HCT116 (cell line): ENCODE measurements at regions not wholly inside any gene's neighbourhood (a gene's known extent, or its start where the extent isn't known, plus 50 kb on each side); places are given as distances from the start of the nearest gene placed in this dataset.

ENCODE experiments used
- ATAC-seq: fragments of 200-7000 bp; cut with Tn5 transposase; 2 replicates; pipeline ENCODE4 v1.9.1; 2020; ENCODE audit warnings: mild to moderate bottlenecking, moderate library complexity
- BruUV-seq: library from RNA; stranded (reverse); fragments of 400-500 nt; replicated peaks from 2 replicates; lab custom pipeline; 2021; lab: Mats Ljungman, UMichigan
- CTCF ChIA-PET: fragments of 300-600 bp; sonication (Branson Sonifier 250); formaldehyde crosslinking; loops from one replicate; lab custom pipeline; 2021; ENCODE audit warnings: antibody characterized with exemption; lab: Charles Lee
- POLR2A ChIA-PET: fragments of 300-600, 350-600 bp; sonication (Branson Sonifier 250); formaldehyde crosslinking; loops from one replicate; lab custom pipeline; 2021; ENCODE audit warnings: antibody characterized with exemption; lab: Charles Lee
- RAD21 ChIA-PET, 2 experiments: fragments of 300-600 bp; sonication (Branson Sonifier 250); formaldehyde crosslinking; loops; one replicate each; lab custom pipeline; 2023; ENCODE audit warnings: low total read pairs in 2 of 2; ENCODE audit not compliant: uncharacterized antibody in 2 of 2, unreplicated experiment in 2 of 2, low non-redundant PET in 1 of 2; lab: Charles Lee
- DNase-seq: peaks from one replicate; pipeline ENCODE4 v3.0.0-alpha.2; 2010; ENCODE audit warnings: low read depth, low spot score
- H2AFZ ChIP-seq: fragments of 200-600 bp; shearing (Covaris generic), sonication (generic); 2 replicates; pipeline ENCODE4 v1.6.1; 2017; ENCODE audit warnings: low read depth, mixed run types, mixed read lengths, antibody characterized with exemption, low read length; ENCODE audit not compliant: poor library complexity, severe bottlenecking
- H3K27ac ChIP-seq: 2 replicates; pipeline ENCODE4 v1.5.1; 2012; ENCODE audit warnings: low read depth, low read length
- H3K27me3 ChIP-seq: fragments of 200-600 bp; sonication (generic); 2 replicates; pipeline ENCODE4 v1.6.1; 2016; ENCODE audit warnings: mixed run types, low read length, mixed read lengths; ENCODE audit not compliant: insufficient read depth
- H3K36me3 ChIP-seq, 2 experiments: fragments of 200-500 bp in 1 of 2; fragments of 200-600 bp in 1 of 2; sonication (Bioruptor generic) in 1 of 2; sonication (generic) in 1 of 2; 2 replicates each; pipeline versions ENCODE4 v1.5.1 to v1.6.1; 2014 to 2016; ENCODE audit warnings: low read length in 2 of 2, inconsistent platforms in 1 of 2, mixed read lengths in 1 of 2, mixed run types in 1 of 2; ENCODE audit not compliant: insufficient read depth in 2 of 2, control insufficient read depth in 1 of 2
- H3K4me1 ChIP-seq, 2 experiments: fragments of 200-600 bp in 1 of 2; sonication (generic) in 1 of 2; 2 replicates each; pipeline versions ENCODE4 v1.5.1 to v1.6.1; 2012 to 2017; ENCODE audit warnings: low read length in 2 of 2, inconsistent platforms in 1 of 2, mild to moderate bottlenecking in 1 of 2, mixed read lengths in 1 of 2, mixed run types in 1 of 2, moderate library complexity in 1 of 2; ENCODE audit not compliant: insufficient read depth in 2 of 2, control insufficient read depth in 1 of 2
- H3K4me2 ChIP-seq: fragments of 200-600 bp; sonication (generic); 2 replicates; pipeline ENCODE4 v1.6.1; 2017; ENCODE audit warnings: mixed run types, low read length, mixed read lengths
- H3K4me3 ChIP-seq, 2 experiments: fragments of 200-600 bp in 1 of 2; sonication (generic) in 1 of 2; replicated peaks in 1 of 2; 2 replicates each; pipeline ENCODE4 v1.5.1; 2011 to 2016; ENCODE audit warnings: low read length in 2 of 2, control low read depth in 1 of 2, low read depth in 1 of 2, mild to moderate bottlenecking in 1 of 2, mixed read lengths in 1 of 2, mixed run types in 1 of 2
- H3K79me2 ChIP-seq: fragments of 200-600 bp; sonication (generic); 2 replicates; pipeline ENCODE4 v1.6.1; 2017; ENCODE audit warnings: mild to moderate bottlenecking, mixed run types, low read length, moderate library complexity, mixed read lengths; ENCODE audit not compliant: insufficient read depth
- H3K9ac ChIP-seq: fragments of 200-600 bp; sonication (generic); 2 replicates; pipeline ENCODE4 v1.6.1; 2016; ENCODE audit warnings: low read length, mixed read lengths
- H3K9me2 ChIP-seq: fragments of 200-600 bp; sonication (generic), shearing (Covaris generic); 2 replicates; pipeline ENCODE4 v1.6.1; 2017; ENCODE audit warnings: mixed run types, mild to moderate bottlenecking, moderate library complexity; ENCODE audit not compliant: insufficient read depth
- H3K9me3 ChIP-seq, 2 experiments: fragments of 200-500 bp in 1 of 2; fragments of 200-600 bp in 1 of 2; sonication (Bioruptor generic) in 1 of 2; sonication (generic) in 1 of 2; 2 replicates each; pipeline ENCODE4 v1.6.1; 2014 to 2017; ENCODE audit warnings: low read length in 2 of 2, mixed read lengths in 2 of 2, inconsistent platforms in 1 of 2, low read depth in 1 of 2, mild to moderate bottlenecking in 1 of 2, mixed run types in 1 of 2, moderate library complexity in 1 of 2; ENCODE audit not compliant: control insufficient read depth in 1 of 2, insufficient read depth in 1 of 2
- H4K20me1 ChIP-seq: fragments of 200-600 bp; sonication (generic), shearing (Covaris generic); 2 replicates; pipeline ENCODE4 v1.6.1; 2017; ENCODE audit warnings: mixed run types, mild to moderate bottlenecking, moderate library complexity; ENCODE audit not compliant: insufficient read depth
- EGR1 ChIP-seq: IDR thresholded peaks from 2 replicates; pipeline ENCODE4 v1.6.1; 2012; ENCODE audit warnings: low read depth
- EZH2 ChIP-seq: fragments of 200-600 bp; sonication (generic); IDR thresholded peaks from 2 replicates; pipeline ENCODE4 v1.6.1; 2017; ENCODE audit warnings: antibody characterized with exemption, mixed run types
- EZH2phosphoT487 ChIP-seq: fragments of 200-600 bp; IDR thresholded peaks from 2 replicates; pipeline ENCODE4 v1.6.1; 2018; ENCODE audit warnings: antibody characterized with exemption, borderline replicate concordance
- JUND ChIP-seq: IDR thresholded peaks from 2 replicates; pipeline ENCODE4 v1.6.1; 2012
- POLR2A ChIP-seq: IDR thresholded peaks from 2 replicates; pipeline ENCODE4 v1.7.0; 2011; ENCODE audit warnings: borderline replicate concordance; ENCODE audit not compliant: insufficient read depth, insufficient read length; ENCODE audit errors: extremely low read depth
- POLR2AphosphoS5 ChIP-seq: IDR thresholded peaks from 2 replicates; pipeline ENCODE4 v1.6.1; 2011; ENCODE audit warnings: mild to moderate bottlenecking, low read depth, low read length, moderate library complexity
- RAD21 ChIP-seq: IDR thresholded peaks from 2 replicates; pipeline ENCODE4 v1.6.1; 2012; ENCODE audit warnings: low read depth, mild to moderate bottlenecking
- SIN3A ChIP-seq: IDR thresholded peaks from 2 replicates; pipeline ENCODE4 v1.6.1; 2012; ENCODE audit warnings: low read depth
- SP1 ChIP-seq: IDR thresholded peaks from 2 replicates; pipeline ENCODE4 v1.6.1; 2012; ENCODE audit warnings: low read depth
- SRF ChIP-seq: IDR thresholded peaks from 2 replicates; pipeline ENCODE4 v1.6.1; 2012; ENCODE audit warnings: low read depth
- TCF7L2 ChIP-seq: IDR thresholded peaks from 2 replicates; pipeline ENCODE4 v1.7.0; 2011; ENCODE audit warnings: borderline replicate concordance, inconsistent platforms; ENCODE audit not compliant: insufficient read depth, insufficient read length; ENCODE audit errors: extremely low read depth
- ZNF274 ChIP-seq: fragments of 200-500 bp; sonication (Bioruptor generic); IDR thresholded peaks from 2 replicates; pipeline ENCODE4 v1.6.1; 2014; ENCODE audit warnings: mild to moderate bottlenecking, low read depth, low read length, inconsistent platforms
- intact Hi-C: fragments of 100-400 bp; cut with micrococcal nuclease; formaldehyde crosslinking; loops from 2 replicates; pipeline ENCODE4 v1.10.0; 2022
- TF ChIP-seq, protein P1 (sequence below): IDR thresholded peaks from 2 replicates; pipeline ENCODE4 v1.6.1; 2011; ENCODE audit warnings: mild to moderate bottlenecking, low read length, moderate library complexity; ENCODE audit not compliant: insufficient replicate concordance; ENCODE audit errors: extremely low read depth
- TF ChIP-seq, protein P2 (sequence below): IDR thresholded peaks from 2 replicates; pipeline ENCODE4 v1.6.1; 2012; ENCODE audit warnings: low read depth

DNA sequence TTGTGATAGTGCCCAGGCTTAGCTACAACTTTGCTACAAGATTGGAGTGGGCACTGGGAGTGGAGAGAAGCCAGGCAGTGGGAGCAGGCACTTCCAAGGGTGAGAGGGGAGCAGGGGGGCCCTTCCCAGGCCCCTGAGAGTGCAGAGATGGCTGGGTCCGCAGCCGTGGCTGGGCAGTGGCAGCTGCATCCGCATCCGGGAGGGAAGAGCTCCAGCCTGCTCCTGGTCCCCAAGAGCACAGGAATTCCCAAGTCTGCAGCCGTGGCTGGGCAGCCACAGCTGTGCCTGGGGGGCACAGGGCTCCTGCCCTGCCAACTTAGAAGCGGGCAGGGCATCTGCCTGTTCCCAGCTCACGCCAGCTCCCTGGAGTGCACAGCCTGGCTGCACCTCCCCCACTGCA is 124.1 kb upstream of the POM121L12 start:
- H3K9ac ChIP-seq: no peak overlapping the region
- H3K79me2 ChIP-seq: no peaks in the 10 kb centered on the region
- ATAC-seq: no peak
- no TSS peak for BruUV-seq
- TF ChIP-seq SP1: no peak
- TF ChIP-seq JUND: no peak
- TF ChIP-seq, protein P1, sequence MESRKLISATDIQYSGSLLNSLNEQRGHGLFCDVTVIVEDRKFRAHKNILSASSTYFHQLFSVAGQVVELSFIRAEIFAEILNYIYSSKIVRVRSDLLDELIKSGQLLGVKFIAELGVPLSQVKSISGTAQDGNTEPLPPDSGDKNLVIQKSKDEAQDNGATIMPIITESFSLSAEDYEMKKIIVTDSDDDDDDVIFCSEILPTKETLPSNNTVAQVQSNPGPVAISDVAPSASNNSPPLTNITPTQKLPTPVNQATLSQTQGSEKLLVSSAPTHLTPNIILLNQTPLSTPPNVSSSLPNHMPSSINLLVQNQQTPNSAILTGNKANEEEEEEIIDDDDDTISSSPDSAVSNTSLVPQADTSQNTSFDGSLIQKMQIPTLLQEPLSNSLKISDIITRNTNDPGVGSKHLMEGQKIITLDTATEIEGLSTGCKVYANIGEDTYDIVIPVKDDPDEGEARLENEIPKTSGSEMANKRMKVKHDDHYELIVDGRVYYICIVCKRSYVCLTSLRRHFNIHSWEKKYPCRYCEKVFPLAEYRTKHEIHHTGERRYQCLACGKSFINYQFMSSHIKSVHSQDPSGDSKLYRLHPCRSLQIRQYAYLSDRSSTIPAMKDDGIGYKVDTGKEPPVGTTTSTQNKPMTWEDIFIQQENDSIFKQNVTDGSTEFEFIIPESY: no peak
- no peak for TF ChIP-seq EZH2phosphoT487
- no peak for TF ChIP-seq SIN3A
- TF ChIP-seq, protein P2, sequence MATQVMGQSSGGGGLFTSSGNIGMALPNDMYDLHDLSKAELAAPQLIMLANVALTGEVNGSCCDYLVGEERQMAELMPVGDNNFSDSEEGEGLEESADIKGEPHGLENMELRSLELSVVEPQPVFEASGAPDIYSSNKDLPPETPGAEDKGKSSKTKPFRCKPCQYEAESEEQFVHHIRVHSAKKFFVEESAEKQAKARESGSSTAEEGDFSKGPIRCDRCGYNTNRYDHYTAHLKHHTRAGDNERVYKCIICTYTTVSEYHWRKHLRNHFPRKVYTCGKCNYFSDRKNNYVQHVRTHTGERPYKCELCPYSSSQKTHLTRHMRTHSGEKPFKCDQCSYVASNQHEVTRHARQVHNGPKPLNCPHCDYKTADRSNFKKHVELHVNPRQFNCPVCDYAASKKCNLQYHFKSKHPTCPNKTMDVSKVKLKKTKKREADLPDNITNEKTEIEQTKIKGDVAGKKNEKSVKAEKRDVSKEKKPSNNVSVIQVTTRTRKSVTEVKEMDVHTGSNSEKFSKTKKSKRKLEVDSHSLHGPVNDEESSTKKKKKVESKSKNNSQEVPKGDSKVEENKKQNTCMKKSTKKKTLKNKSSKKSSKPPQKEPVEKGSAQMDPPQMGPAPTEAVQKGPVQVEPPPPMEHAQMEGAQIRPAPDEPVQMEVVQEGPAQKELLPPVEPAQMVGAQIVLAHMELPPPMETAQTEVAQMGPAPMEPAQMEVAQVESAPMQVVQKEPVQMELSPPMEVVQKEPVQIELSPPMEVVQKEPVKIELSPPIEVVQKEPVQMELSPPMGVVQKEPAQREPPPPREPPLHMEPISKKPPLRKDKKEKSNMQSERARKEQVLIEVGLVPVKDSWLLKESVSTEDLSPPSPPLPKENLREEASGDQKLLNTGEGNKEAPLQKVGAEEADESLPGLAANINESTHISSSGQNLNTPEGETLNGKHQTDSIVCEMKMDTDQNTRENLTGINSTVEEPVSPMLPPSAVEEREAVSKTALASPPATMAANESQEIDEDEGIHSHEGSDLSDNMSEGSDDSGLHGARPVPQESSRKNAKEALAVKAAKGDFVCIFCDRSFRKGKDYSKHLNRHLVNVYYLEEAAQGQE: no peak
- no peak for TF ChIP-seq POLR2A
- TF ChIP-seq EZH2: no peak
- TF ChIP-seq SRF: no peak
- TF ChIP-seq TCF7L2: no peak
- TF ChIP-seq EGR1: no peak
- no peak for TF ChIP-seq RAD21
- TF ChIP-seq POLR2AphosphoS5: no peak
- TF ChIP-seq ZNF274: no peak
- DNase-seq: no peak
- no peak overlapping the region for H2AFZ ChIP-seq
- H3K4me2 ChIP-seq: no peak overlapping the region
- no peak overlapping the region for H3K4me3 ChIP-seq
- H3K9me2 ChIP-seq: no peaks in the 10 kb centered on the region
- ChIA-PET POLR2A (no interaction called here), RAD21 (no interaction called here), CTCF (no interaction called here)
- peaks cover 0 to 22% of the 10 kb centered on the region in 2 experiments; a peak in 3 of 4 replicates for H3K9me3 ChIP-seq
- no peaks in the 10 kb centered on the region for H3K4me1 ChIP-seq
- no peaks in the 10 kb centered on the region for H4K20me1 ChIP-seq
- intact Hi-C loops: no loop called here
- H3K27ac ChIP-seq: no peak overlapping the region
- H3K36me3 ChIP-seq: no peaks in the 10 kb centered on the region
- H3K27me3 ChIP-seq: no peaks in the 10 kb centered on the region
